Epithelial cell of esophagus (primary cell): ENCODE measurements at regions not wholly inside any gene's neighbourhood (a gene's known extent, or its start where the extent isn't known, plus 50 kb on each side); places are given as distances from the start of the nearest gene placed in this dataset.

Source experiments
- DNase-seq: peaks from one replicate; pipeline ENCODE4 v3.0.0; 2010; ENCODE audit warnings: low read depth
- H3K4me3 ChIP-seq: 2 replicates; pipeline ENCODE4 v1.5.1; 2011; ENCODE audit warnings: mild to moderate bottlenecking, low read length, control low read depth
- CTCF ChIP-seq: IDR thresholded peaks from 2 replicates; pipeline ENCODE4 v1.5.1; 2011; ENCODE audit warnings: low read depth, mild to moderate bottlenecking, low read length, control low read depth, inconsistent platforms; ENCODE audit not compliant: insufficient read depth; ENCODE audit errors: missing control alignments

- no peak for DNase-seq
- H3K4me3 ChIP-seq = no peak overlapping the region
- TF ChIP-seq CTCF = no peak
These were observed 474.4 kb upstream of the MAGEB18 start for GRCh38 chrX:25663701-25664100.

GRCh38 chrX:25665431-25665830, 472.7 kb upstream of the MAGEB18 start:
- TF ChIP-seq CTCF = no peak
- no peak for DNase-seq
- no peak overlapping the region for H3K4me3 ChIP-seq

GRCh38 chrX:25667681-25668080, 470.5 kb upstream of the MAGEB18 start:
- no peak overlapping the region for H3K4me3 ChIP-seq
- no peak for TF ChIP-seq CTCF
- no peak for DNase-seq

- no peak overlapping the region for H3K4me3 ChIP-seq
- no peak for TF ChIP-seq CTCF
- no peak for DNase-seq
These were observed 463.4 kb upstream of the MAGEB18 start for GRCh38 chrX:25674776-25675175.

GRCh38 chrX:25701876-25702275, 436.3 kb upstream of the MAGEB18 start:
- no peak for TF ChIP-seq CTCF
- no peak for DNase-seq
- H3K4me3 ChIP-seq = no peak overlapping the region

- DNase-seq = no peak
- H3K4me3 ChIP-seq = no peak overlapping the region
- no peak for TF ChIP-seq CTCF
These were observed 421.0 kb upstream of the MAGEB18 start for GRCh38 chrX:25717122-25717521.

GRCh38 chrX:25721564-25721963, 416.6 kb upstream of the MAGEB18 start:
- DNase-seq = peak; percentile 11
- TF ChIP-seq CTCF = peak; percentile 48
- H3K4me3 ChIP-seq = no peak overlapping the region
